ENCODE measurements at regions not wholly inside any gene's neighbourhood (a gene's known extent, or its start where the extent isn't known, plus 50 kb on each side); places are given as distances from the start of the nearest gene placed in this dataset.

DNA sequence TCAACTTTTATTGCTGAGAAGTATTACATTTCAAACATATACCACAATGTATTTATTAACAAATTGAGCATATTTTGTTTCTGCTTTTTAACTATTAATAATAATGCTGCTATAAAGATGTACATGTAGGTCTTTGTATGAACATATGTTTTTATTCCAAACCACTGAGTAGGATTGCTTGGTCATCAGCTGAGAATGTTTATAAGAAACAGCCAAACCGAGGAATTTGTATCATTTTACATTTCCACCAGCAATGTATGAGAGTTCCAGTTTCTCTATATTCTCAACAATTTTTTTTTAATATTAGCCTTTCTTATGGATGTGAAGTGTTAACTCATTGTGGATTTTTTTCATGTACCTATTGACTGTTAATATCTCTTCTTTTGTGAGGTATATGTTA, 119.5 kb upstream of the MDFIC2 start:
- Histone ChIP-seq H3K4me3 (replicated peaks; ENCODE audit: low read depth, low read length) (no peak overlapping the region), H3K27me3 (replicated peaks; ENCODE audit: control insufficient read depth, insufficient read depth, low read length) (no peaks in the 10 kb centered on the region), H3K36me3 (ENCODE audit: control insufficient read depth, insufficient read depth, low read length) (no peaks in the 10 kb centered on the region)
- DNase-seq (ENCODE audit: extremely low read depth, insufficient read length): no peak
- no peak for TF ChIP-seq CTCF (IDR thresholded peaks at IDR 0.05; ENCODE audit: insufficient read depth, low read length, poor library complexity, severe bottlenecking)

- Histone ChIP-seq H3K4me3 (replicated peaks; ENCODE audit: low read depth, low read length) (no peak overlapping the region), H3K27me3 (replicated peaks; ENCODE audit: control insufficient read depth, insufficient read depth, low read length) (no peaks in the 10 kb centered on the region), H3K36me3 (ENCODE audit: control insufficient read depth, insufficient read depth, low read length) (no peaks in the 10 kb centered on the region)
- DNase-seq (ENCODE audit: extremely low read depth, insufficient read length): no peak
- TF ChIP-seq CTCF (IDR thresholded peaks at IDR 0.05; ENCODE audit: insufficient read depth, low read length, poor library complexity, severe bottlenecking): no peak
Observed at GRCh38 chr3:70426071-70426470, 113.6 kb upstream of the MDFIC2 start.

DNA sequence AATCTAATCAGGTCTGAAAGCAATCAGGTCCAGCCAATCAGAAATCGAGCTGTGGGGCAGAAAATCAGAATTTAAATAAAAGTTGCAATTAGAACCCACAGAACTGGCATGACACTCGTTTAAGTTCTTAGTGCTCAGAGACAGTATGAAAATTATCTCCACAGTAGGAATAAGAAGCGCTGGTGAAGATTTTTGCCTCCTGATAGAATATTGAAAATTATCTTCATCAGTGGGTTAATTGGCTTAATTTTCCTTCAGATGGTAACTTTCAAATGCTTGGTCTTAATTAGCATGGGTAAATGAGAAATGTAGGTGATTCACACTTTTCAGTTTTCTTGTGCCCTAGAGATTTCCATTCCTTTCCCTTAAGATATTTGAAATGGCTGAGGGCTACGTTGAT, 109.1 kb upstream of the MDFIC2 start:
- no peaks in the 10 kb centered on the region for H3K27me3 ChIP-seq (replicated peaks; ENCODE audit: control insufficient read depth, insufficient read depth, low read length)
- no peak for TF ChIP-seq CTCF (IDR thresholded peaks at IDR 0.05; ENCODE audit: insufficient read depth, low read length, poor library complexity, severe bottlenecking)
- DNase-seq (ENCODE audit: extremely low read depth, insufficient read length): no peak
- no peaks in the 10 kb centered on the region for H3K36me3 ChIP-seq (ENCODE audit: control insufficient read depth, insufficient read depth, low read length)
- no peak overlapping the region for H3K4me3 ChIP-seq (replicated peaks; ENCODE audit: low read depth, low read length)

- Histone ChIP-seq H3K27me3 (replicated peaks; ENCODE audit: control insufficient read depth, insufficient read depth, low read length) (no peaks in the 10 kb centered on the region), H3K4me3 (replicated peaks; ENCODE audit: low read depth, low read length) (no peak overlapping the region), H3K36me3 (ENCODE audit: control insufficient read depth, insufficient read depth, low read length) (no peaks in the 10 kb centered on the region)
- no peak for TF ChIP-seq CTCF (IDR thresholded peaks at IDR 0.05; ENCODE audit: insufficient read depth, low read length, poor library complexity, severe bottlenecking)
- DNase-seq (ENCODE audit: extremely low read depth, insufficient read length): no peak
Observed at GRCh38 chr3:70409018-70409417, 96.6 kb upstream of the MDFIC2 start.

DNA sequence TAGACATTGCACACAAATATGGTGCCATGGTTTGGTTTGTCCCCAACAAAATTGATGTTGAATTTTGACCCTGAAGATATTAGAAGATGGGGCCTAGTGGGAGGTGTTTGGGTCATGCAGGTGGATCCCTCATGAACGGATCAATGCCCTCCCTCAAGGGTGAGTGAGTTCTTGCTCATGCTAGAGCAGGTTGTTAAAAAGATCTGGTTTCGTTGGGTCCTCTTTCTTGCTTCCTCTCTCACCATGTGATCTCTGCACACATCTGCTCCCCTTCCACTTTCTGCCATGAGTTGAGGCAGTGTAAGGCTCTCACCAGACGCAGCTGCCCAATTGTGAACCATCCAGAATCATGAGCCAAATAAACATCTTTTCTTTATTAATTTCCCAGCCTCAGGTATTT, 87.8 kb upstream of the MDFIC2 start:
- H3K36me3 ChIP-seq (ENCODE audit: control insufficient read depth, insufficient read depth, low read length): no peaks in the 10 kb centered on the region
- no peak for TF ChIP-seq CTCF (IDR thresholded peaks at IDR 0.05; ENCODE audit: insufficient read depth, low read length, poor library complexity, severe bottlenecking)
- H3K4me3 ChIP-seq (replicated peaks; ENCODE audit: low read depth, low read length): no peak overlapping the region
- H3K27me3 ChIP-seq (replicated peaks; ENCODE audit: control insufficient read depth, insufficient read depth, low read length): no peaks in the 10 kb centered on the region
- DNase-seq (ENCODE audit: extremely low read depth, insufficient read length): no peak

DNA sequence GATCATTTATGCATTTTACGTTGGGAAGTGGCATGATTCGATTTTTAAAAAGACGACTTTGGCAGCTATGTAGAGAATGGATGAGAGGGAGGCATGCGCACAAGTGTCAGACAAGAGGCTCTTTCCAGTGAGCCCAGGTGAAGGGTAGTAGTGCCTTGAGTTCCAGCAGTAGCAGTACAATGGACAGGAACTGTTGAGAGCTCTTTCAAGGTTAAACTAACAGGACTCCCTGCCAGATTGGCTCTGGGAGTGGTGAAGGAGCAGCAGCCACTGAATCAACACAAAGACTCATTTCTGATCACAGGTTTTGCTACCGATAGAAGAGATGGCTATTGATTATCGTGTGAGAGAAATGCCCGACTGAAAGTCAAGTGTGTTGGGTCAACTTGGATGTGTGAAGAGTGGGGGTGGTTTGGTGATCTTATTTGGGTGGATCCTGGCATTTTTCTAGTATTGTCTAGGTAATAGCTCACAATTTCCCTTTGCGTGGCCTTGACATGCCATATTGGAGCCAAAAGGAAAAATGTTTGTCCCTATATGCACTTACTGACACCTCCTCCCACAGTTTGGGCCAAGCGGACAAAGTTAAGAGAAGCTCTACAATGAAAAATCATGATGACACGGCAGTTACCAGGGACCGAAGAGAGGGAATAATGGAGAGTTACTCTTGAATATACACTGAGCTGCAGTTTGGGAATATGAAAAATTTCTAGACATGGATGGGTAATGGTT, 81.6 kb upstream of the MDFIC2 start:
- Histone ChIP-seq H3K27me3 (replicated peaks; ENCODE audit: control insufficient read depth, insufficient read depth, low read length) (no peaks in the 10 kb centered on the region), H3K4me3 (replicated peaks; ENCODE audit: low read depth, low read length) (no peak overlapping the region), H3K36me3 (ENCODE audit: control insufficient read depth, insufficient read depth, low read length) (no peaks in the 10 kb centered on the region)
- DNase-seq (ENCODE audit: extremely low read depth, insufficient read length): no peak
- TF ChIP-seq CTCF (IDR thresholded peaks at IDR 0.05; ENCODE audit: insufficient read depth, low read length, poor library complexity, severe bottlenecking): no peak

All from GM06990 (cell line).